Uterus (tissue), 3 donors: ENCODE measurements at regions not wholly inside any gene's neighbourhood (a gene's known extent, or its start where the extent isn't known, plus 50 kb on each side); places are given as distances from the start of the nearest gene placed in this dataset.

Experiments used
- DNase-seq, 2 donors: peaks; one replicate each; pipeline ENCODE4 v3.0.0-alpha.2; 2019 to 2020
- H3K27ac ChIP-seq, 2 donors: fragments of 200-600 bp; sonication (generic); 1 replicate in 1 of 2; 2 replicates in 1 of 2; pipeline ENCODE4 v1.5.1; 2016 to 2018
- H3K27me3 ChIP-seq, 2 donors: fragments of 200-600 bp; sonication (generic); one replicate each; pipeline ENCODE4 v1.5.1; 2018 to 2019; ENCODE audit warnings: control low read depth in 1 of 2
- H3K36me3 ChIP-seq, 2 donors: fragments of 200-600 bp; sonication (generic); one replicate each; pipeline ENCODE4 v1.5.1; 2019; ENCODE audit warnings: control low read depth in 1 of 2
- H3K4me1 ChIP-seq, 2 donors: fragments of 200-600 bp; sonication (generic); one replicate each; pipeline ENCODE4 v1.5.1; 2018 to 2019; ENCODE audit warnings: control low read depth in 1 of 2
- H3K4me3 ChIP-seq, 2 donors: fragments of 200-600 bp; sonication (generic); 1 replicate in 1 of 2; 2 replicates in 1 of 2; pipeline ENCODE4 v1.5.1; 2018 to 2019; ENCODE audit warnings: mild to moderate bottlenecking in 1 of 2
- H3K9me3 ChIP-seq, 2 donors: fragments of 200-600 bp; sonication (generic); one replicate each; pipeline ENCODE4 v1.5.1; 2019; ENCODE audit warnings: control low read depth in 1 of 2
- POLR2A ChIP-seq, 2 donors: fragments of 450-650 bp; IDR thresholded peaks; one replicate each; pipeline ENCODE4 v1.6.1; 2016; ENCODE audit warnings: antibody characterized with exemption in 2 of 2, mild to moderate bottlenecking in 1 of 2, moderate library complexity in 1 of 2
- intact Hi-C: fragments of 100-400 bp; cut with DNase I; formaldehyde crosslinking; loops from one replicate; pipeline ENCODE4 v1.15.1; 2023; ENCODE audit warnings: low total_unique reads
- TF ChIP-seq, protein P1 (sequence below), 4 experiments: fragments of 200-600 bp in 2 of 4; fragments of 450-650 bp in 2 of 4; sonication (generic) in 2 of 4; IDR thresholded peaks; one replicate each; pipeline ENCODE4 v1.5.1; 2016 to 2019; ENCODE audit warnings: antibody characterized with exemption in 4 of 4, mild to moderate bottlenecking in 2 of 4, moderate library complexity in 1 of 4
- donor health status: DM: yes; HTN: yes; CAD: no.

GRCh38 chr6:81640126-81640525, 112.4 kb downstream of the TENT5A start:
- Histone ChIP-seq H3K9me3 (no peaks in the 10 kb centered on the region), H3K4me3 (no peak overlapping the region), H3K27ac (no peak overlapping the region), H3K36me3 (no peaks in the 10 kb centered on the region), H3K4me1 (no peaks in the 10 kb centered on the region), H3K27me3 (no peaks in the 10 kb centered on the region)
- intact Hi-C loops = no loop called here
- TF ChIP-seq, protein P1, sequence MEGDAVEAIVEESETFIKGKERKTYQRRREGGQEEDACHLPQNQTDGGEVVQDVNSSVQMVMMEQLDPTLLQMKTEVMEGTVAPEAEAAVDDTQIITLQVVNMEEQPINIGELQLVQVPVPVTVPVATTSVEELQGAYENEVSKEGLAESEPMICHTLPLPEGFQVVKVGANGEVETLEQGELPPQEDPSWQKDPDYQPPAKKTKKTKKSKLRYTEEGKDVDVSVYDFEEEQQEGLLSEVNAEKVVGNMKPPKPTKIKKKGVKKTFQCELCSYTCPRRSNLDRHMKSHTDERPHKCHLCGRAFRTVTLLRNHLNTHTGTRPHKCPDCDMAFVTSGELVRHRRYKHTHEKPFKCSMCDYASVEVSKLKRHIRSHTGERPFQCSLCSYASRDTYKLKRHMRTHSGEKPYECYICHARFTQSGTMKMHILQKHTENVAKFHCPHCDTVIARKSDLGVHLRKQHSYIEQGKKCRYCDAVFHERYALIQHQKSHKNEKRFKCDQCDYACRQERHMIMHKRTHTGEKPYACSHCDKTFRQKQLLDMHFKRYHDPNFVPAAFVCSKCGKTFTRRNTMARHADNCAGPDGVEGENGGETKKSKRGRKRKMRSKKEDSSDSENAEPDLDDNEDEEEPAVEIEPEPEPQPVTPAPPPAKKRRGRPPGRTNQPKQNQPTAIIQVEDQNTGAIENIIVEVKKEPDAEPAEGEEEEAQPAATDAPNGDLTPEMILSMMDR (IDR thresholded peaks at IDR 0.05) = no peak
- no peak for TF ChIP-seq POLR2A (IDR thresholded peaks at IDR 0.05)
- DNase-seq = no peak

GRCh38 chr6:81638366-81638765, 114.1 kb downstream of the TENT5A start:
- intact Hi-C loops = no loop called here
- H3K36me3 ChIP-seq = no peaks in the 10 kb centered on the region
- no peaks in the 10 kb centered on the region for H3K9me3 ChIP-seq

DNA sequence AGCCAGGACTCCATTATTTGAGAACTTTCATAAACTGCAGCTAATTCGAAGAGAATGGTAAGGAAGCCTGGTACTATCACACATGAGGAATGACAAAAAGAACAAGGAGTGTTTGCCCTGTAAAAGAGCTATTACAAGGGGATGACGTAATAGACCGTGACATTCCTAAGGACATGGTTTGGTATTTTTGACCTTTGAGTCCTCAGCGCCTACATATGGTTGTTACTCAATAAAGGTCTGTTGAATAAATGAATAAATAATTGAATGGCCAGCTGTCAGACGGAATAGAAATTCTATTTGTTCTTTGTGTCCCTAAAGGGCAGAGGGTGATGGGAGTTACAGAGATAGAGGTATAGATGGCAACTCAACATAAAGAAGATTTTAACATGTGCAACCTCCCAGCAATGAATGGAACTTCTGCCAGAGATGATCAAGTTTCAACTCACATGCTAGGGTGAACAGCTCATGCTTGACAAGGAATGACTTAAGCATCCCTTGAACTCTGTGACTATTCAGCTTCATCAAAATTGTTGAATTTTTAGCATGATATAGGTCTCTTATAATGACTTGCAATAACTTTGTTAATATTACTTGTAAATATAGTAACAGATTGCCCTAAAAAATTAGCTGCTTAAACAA, 115.4 kb downstream of the TENT5A start:
- Histone ChIP-seq H3K4me3 (no peak overlapping the region), H3K4me1 (no peaks in the 10 kb centered on the region), H3K36me3 (no peaks in the 10 kb centered on the region), H3K27me3 (no peaks in the 10 kb centered on the region), H3K27ac (no peak overlapping the region), H3K9me3 (no peaks in the 10 kb centered on the region)
- intact Hi-C loops = no loop called here
- DNase-seq = no peak
- TF ChIP-seq, protein P1 (IDR thresholded peaks at IDR 0.05) = no peak
- TF ChIP-seq POLR2A (IDR thresholded peaks at IDR 0.05) = no peak

More at GRCh38 chr6:81638366-81638765, 114.1 kb downstream of the TENT5A start:
- TF ChIP-seq, protein P1 (IDR thresholded peaks at IDR 0.05) = no peak
- TF ChIP-seq POLR2A (IDR thresholded peaks at IDR 0.05) = no peak
- H3K4me3 ChIP-seq = no peak overlapping the region
- no peak for DNase-seq
- no peaks in the 10 kb centered on the region for H3K27me3 ChIP-seq
- H3K27ac ChIP-seq = no peak overlapping the region
- H3K4me1 ChIP-seq = no peaks in the 10 kb centered on the region

DNA sequence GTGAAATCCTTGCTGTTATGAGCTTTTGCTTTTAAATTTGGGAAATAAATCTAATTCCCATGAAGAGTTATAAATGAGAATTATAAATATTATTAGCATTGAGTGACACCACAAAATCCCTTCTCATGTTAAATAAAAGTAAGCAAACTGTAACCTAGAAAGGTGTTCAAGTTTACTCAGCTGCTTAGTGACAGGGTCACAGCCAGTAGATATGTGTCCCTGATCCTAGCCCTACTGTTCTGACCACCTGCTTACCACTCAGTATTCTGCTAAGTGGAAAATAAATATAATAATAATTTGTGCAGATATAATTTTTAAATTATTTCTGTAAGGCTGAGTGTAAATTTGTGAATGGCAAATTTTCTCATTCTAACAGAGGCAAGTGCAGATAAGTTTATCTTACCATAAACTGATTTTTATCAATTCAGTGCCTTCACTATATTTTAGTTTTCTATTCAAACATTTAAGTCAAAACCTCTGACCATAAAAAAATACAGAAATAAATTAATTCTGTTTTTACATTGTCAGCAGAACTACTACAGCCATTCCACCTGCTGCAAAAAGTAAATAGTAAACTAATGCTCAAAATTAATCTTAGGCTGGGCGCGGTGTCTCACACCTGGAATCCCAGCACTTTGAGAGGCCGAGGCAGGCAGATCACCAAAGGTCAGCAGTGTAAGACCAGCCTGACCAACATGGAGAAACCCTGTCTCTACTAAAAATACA, 118.2 kb downstream of the TENT5A start:
- no peaks in the 10 kb centered on the region for H3K36me3 ChIP-seq
- H3K4me1 ChIP-seq = no peaks in the 10 kb centered on the region
- intact Hi-C loops = no loop called here
- H3K4me3 ChIP-seq = no peak overlapping the region
- no peaks in the 10 kb centered on the region for H3K27me3 ChIP-seq
- no peaks in the 10 kb centered on the region for H3K9me3 ChIP-seq
- no peak for DNase-seq
- no peak for TF ChIP-seq POLR2A (IDR thresholded peaks at IDR 0.05)
- TF ChIP-seq, protein P1 (IDR thresholded peaks at IDR 0.05) = no peak
- no peak overlapping the region for H3K27ac ChIP-seq

GRCh38 chr6:81633391-81633790, 119.1 kb downstream of the TENT5A start:
- intact Hi-C loops = no loop called here
- no peak overlapping the region for H3K27ac ChIP-seq
- TF ChIP-seq, protein P1 (IDR thresholded peaks at IDR 0.05) = no peak
- TF ChIP-seq POLR2A (IDR thresholded peaks at IDR 0.05) = no peak
- no peaks in the 10 kb centered on the region for H3K27me3 ChIP-seq
- no peaks in the 10 kb centered on the region for H3K4me1 ChIP-seq
- H3K36me3 ChIP-seq = no peaks in the 10 kb centered on the region
- no peaks in the 10 kb centered on the region for H3K9me3 ChIP-seq
- no peak overlapping the region for H3K4me3 ChIP-seq
- DNase-seq = no peak
